ENCODE measurements at regions not wholly inside any gene's neighbourhood (a gene's known extent, or its start where the extent isn't known, plus 50 kb on each side); places are given as distances from the start of the nearest gene placed in this dataset.

DNA sequence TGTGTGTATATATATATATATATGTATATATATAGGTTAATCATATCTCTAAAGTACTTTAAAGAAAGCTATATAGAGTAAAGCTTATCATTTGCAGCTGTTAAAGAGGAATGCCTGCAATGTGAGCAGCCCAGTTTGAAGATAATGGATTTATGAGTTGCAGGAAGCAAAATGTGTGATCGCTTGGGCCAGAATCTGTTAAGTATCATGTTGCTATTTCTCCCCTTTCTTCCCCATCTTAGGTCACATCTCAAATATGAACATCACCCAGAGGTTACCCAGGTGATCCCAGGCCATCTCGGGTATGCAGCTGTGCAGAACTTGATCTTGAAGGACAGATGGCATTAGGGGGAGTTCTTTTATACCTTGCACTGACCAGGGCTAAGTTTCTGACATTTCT is 316.5 kb downstream of the MTX2 start:
- TF ChIP-seq, protein P1, sequence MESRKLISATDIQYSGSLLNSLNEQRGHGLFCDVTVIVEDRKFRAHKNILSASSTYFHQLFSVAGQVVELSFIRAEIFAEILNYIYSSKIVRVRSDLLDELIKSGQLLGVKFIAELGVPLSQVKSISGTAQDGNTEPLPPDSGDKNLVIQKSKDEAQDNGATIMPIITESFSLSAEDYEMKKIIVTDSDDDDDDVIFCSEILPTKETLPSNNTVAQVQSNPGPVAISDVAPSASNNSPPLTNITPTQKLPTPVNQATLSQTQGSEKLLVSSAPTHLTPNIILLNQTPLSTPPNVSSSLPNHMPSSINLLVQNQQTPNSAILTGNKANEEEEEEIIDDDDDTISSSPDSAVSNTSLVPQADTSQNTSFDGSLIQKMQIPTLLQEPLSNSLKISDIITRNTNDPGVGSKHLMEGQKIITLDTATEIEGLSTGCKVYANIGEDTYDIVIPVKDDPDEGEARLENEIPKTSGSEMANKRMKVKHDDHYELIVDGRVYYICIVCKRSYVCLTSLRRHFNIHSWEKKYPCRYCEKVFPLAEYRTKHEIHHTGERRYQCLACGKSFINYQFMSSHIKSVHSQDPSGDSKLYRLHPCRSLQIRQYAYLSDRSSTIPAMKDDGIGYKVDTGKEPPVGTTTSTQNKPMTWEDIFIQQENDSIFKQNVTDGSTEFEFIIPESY (IDR thresholded peaks at IDR 0.05), result no peak
- TF ChIP-seq YY1 (IDR thresholded peaks at IDR 0.05) (no peak), GABPA (IDR thresholded peaks at IDR 0.05 in 1 of 2, conservative IDR thresholded peaks at IDR 0.05 in 1 of 2) (no peak), TAF1 (conservative IDR thresholded peaks at IDR 0.05) (no peak), RAD21 (IDR thresholded peaks at IDR 0.05) (no peak), RXRA (IDR thresholded peaks at IDR 0.05) (no peak), JUND (IDR thresholded peaks at IDR 0.05) (no peak), EGR1 (IDR thresholded peaks at IDR 0.05; ENCODE audit: low read depth in 2 of 2) (no peak)
- TF ChIP-seq, protein P2, sequence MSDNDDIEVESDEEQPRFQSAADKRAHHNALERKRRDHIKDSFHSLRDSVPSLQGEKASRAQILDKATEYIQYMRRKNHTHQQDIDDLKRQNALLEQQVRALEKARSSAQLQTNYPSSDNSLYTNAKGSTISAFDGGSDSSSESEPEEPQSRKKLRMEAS (IDR thresholded peaks at IDR 0.05), result no peak
- TF ChIP-seq, protein P3, sequence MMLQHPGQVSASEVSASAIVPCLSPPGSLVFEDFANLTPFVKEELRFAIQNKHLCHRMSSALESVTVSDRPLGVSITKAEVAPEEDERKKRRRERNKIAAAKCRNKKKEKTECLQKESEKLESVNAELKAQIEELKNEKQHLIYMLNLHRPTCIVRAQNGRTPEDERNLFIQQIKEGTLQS (IDR thresholded peaks at IDR 0.05), result no peak
- TF ChIP-seq, protein P4, sequence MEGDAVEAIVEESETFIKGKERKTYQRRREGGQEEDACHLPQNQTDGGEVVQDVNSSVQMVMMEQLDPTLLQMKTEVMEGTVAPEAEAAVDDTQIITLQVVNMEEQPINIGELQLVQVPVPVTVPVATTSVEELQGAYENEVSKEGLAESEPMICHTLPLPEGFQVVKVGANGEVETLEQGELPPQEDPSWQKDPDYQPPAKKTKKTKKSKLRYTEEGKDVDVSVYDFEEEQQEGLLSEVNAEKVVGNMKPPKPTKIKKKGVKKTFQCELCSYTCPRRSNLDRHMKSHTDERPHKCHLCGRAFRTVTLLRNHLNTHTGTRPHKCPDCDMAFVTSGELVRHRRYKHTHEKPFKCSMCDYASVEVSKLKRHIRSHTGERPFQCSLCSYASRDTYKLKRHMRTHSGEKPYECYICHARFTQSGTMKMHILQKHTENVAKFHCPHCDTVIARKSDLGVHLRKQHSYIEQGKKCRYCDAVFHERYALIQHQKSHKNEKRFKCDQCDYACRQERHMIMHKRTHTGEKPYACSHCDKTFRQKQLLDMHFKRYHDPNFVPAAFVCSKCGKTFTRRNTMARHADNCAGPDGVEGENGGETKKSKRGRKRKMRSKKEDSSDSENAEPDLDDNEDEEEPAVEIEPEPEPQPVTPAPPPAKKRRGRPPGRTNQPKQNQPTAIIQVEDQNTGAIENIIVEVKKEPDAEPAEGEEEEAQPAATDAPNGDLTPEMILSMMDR (IDR thresholded peaks at IDR 0.05; ENCODE audit: low read depth, low read length, missing input control), result no peak
- TF ChIP-seq, protein P5, sequence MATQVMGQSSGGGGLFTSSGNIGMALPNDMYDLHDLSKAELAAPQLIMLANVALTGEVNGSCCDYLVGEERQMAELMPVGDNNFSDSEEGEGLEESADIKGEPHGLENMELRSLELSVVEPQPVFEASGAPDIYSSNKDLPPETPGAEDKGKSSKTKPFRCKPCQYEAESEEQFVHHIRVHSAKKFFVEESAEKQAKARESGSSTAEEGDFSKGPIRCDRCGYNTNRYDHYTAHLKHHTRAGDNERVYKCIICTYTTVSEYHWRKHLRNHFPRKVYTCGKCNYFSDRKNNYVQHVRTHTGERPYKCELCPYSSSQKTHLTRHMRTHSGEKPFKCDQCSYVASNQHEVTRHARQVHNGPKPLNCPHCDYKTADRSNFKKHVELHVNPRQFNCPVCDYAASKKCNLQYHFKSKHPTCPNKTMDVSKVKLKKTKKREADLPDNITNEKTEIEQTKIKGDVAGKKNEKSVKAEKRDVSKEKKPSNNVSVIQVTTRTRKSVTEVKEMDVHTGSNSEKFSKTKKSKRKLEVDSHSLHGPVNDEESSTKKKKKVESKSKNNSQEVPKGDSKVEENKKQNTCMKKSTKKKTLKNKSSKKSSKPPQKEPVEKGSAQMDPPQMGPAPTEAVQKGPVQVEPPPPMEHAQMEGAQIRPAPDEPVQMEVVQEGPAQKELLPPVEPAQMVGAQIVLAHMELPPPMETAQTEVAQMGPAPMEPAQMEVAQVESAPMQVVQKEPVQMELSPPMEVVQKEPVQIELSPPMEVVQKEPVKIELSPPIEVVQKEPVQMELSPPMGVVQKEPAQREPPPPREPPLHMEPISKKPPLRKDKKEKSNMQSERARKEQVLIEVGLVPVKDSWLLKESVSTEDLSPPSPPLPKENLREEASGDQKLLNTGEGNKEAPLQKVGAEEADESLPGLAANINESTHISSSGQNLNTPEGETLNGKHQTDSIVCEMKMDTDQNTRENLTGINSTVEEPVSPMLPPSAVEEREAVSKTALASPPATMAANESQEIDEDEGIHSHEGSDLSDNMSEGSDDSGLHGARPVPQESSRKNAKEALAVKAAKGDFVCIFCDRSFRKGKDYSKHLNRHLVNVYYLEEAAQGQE (IDR thresholded peaks at IDR 0.05), result no peak
